ENCODE measurements at regions not wholly inside any gene's neighbourhood (a gene's known extent, or its start where the extent isn't known, plus 50 kb on each side); places are given as distances from the start of the nearest gene placed in this dataset.

- TF ChIP-seq MAX (IDR thresholded peaks at IDR 0.05) (no peak), CTCF (IDR thresholded peaks at IDR 0.05; ENCODE audit: low read depth, low read length, missing input control) (no peak), EGR1 (IDR thresholded peaks at IDR 0.05; ENCODE audit: low read depth in 2 of 2) (no peak), GABPA (IDR thresholded peaks at IDR 0.05 in 1 of 2, conservative IDR thresholded peaks at IDR 0.05 in 1 of 2) (no peak), JUND (IDR thresholded peaks at IDR 0.05) (no peak), ATF3 (IDR thresholded peaks at IDR 0.05) (no peak), TAF1 (conservative IDR thresholded peaks at IDR 0.05) (no peak), YY1 (IDR thresholded peaks at IDR 0.05) (no peak), RAD21 (IDR thresholded peaks at IDR 0.05) (no peak), ZBTB33 (IDR thresholded peaks at IDR 0.05) (no peak), SP1 (IDR thresholded peaks at IDR 0.05) (no peak), FOXA1 (IDR thresholded peaks at IDR 0.05) (no peak), RXRA (IDR thresholded peaks at IDR 0.05) (no peak)
- TF ChIP-seq, protein P1, sequence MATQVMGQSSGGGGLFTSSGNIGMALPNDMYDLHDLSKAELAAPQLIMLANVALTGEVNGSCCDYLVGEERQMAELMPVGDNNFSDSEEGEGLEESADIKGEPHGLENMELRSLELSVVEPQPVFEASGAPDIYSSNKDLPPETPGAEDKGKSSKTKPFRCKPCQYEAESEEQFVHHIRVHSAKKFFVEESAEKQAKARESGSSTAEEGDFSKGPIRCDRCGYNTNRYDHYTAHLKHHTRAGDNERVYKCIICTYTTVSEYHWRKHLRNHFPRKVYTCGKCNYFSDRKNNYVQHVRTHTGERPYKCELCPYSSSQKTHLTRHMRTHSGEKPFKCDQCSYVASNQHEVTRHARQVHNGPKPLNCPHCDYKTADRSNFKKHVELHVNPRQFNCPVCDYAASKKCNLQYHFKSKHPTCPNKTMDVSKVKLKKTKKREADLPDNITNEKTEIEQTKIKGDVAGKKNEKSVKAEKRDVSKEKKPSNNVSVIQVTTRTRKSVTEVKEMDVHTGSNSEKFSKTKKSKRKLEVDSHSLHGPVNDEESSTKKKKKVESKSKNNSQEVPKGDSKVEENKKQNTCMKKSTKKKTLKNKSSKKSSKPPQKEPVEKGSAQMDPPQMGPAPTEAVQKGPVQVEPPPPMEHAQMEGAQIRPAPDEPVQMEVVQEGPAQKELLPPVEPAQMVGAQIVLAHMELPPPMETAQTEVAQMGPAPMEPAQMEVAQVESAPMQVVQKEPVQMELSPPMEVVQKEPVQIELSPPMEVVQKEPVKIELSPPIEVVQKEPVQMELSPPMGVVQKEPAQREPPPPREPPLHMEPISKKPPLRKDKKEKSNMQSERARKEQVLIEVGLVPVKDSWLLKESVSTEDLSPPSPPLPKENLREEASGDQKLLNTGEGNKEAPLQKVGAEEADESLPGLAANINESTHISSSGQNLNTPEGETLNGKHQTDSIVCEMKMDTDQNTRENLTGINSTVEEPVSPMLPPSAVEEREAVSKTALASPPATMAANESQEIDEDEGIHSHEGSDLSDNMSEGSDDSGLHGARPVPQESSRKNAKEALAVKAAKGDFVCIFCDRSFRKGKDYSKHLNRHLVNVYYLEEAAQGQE (IDR thresholded peaks at IDR 0.05): no peak
Observed at GRCh38 chr22:35172442-35172841, 84.9 kb upstream of the HMGXB4 start.

Data from liver (tissue), 3 donors.